ENCODE measurements at regions not wholly inside any gene's neighbourhood (a gene's known extent, or its start where the extent isn't known, plus 50 kb on each side); places are given as distances from the start of the nearest gene placed in this dataset.

GRCh38 chr20:52031563-52032303 lies 159.8 kb downstream of the ZFP64 start:
- TF ChIP-seq CTCF (IDR thresholded peaks at IDR 0.05) (no peak), POLR2A (IDR thresholded peaks at IDR 0.05) (no peak)

All from adrenal gland (tissue), 5 donors.